ENCODE measurements at regions not wholly inside any gene's neighbourhood (a gene's known extent, or its start where the extent isn't known, plus 50 kb on each side); places are given as distances from the start of the nearest gene placed in this dataset.
A peak's percentile ranks its signal among the peaks of the same experiment; 100 is the strongest.

- Histone ChIP-seq H3K27ac (peak overlapping the region in 4 of 10 donors; percentile 15 to 80 (median 44)), H3K27me3 (no peaks in the 10 kb centered on the region), H3K9me3 (no peaks in the 10 kb centered on the region), H3K36me3 (no peaks in the 10 kb centered on the region), H3K4me1 (peaks cover 0 to 58% (median 20%) of the 10 kb centered on the region in 9 donors), H3K4me3 (no peak overlapping the region)
- 66 to 75% methylated on average over 6 of the region's 6 CpGs for whole genome bisulfite sequencing, 2 donors
- intact Hi-C loops (cut with DNase I), result loop anchor here in 3 of 10 donors (5.0 kb wide), 2 partner anchors 116 to 161 kb away; no protein-coding TSS in a partner anchor
- ATAC-seq, result peak in 4 of 8 donors; percentile 38 to 49 (median 46)
- peak in 6 of 9 donors; percentile 7 to 32 (median 18) for TF ChIP-seq CTCF (IDR thresholded peaks at IDR 0.05)
- no peak for DNase-seq
These were observed 62.3 kb upstream of the LNX1 start for GRCh38 chr4:53653484-53654053.

- Histone ChIP-seq H3K27me3 (no peaks in the 10 kb centered on the region), H3K36me3 (no peaks in the 10 kb centered on the region), H3K4me1 (peaks cover 0 to 76% (median 19%) of the 10 kb centered on the region in 9 donors), H3K4me3 (peak overlapping the region in 9 of 10 donors; percentile 0 to 51 (median 33)), H3K9me3 (no peaks in the 10 kb centered on the region), H3K27ac (peak overlapping the region in 9 of 10 donors; percentile 28 to 82 (median 66))
- peak; percentile 41 to 56 for DNase-seq
- TF ChIP-seq CTCF (IDR thresholded peaks at IDR 0.05), result no peak
- 36 to 47% methylated on average over 7 of the region's 7 CpGs for WGBS, 2 donors
- intact Hi-C loops (cut with DNase I), result loop anchor here in 3 of 10 donors (2.0 to 5.0 kb wide), 3 partner anchors 52 to 159 kb away; no protein-coding TSS in a partner anchor
- peak; percentile 48 to 84 (median 76) for ATAC-seq
These were observed 60.0 kb upstream of the LNX1 start for GRCh38 chr4:53651156-53651735.

- Histone ChIP-seq H3K4me1 (peaks cover 0 to 80% (median 26%) of the 10 kb centered on the region in 9 donors), H3K36me3 (no peaks in the 10 kb centered on the region), H3K27ac (peak overlapping the region in 2 of 10 donors; percentile 6 to 80), H3K27me3 (no peaks in the 10 kb centered on the region), H3K9me3 (no peaks in the 10 kb centered on the region), H3K4me3 (peak overlapping the region in 2 of 10 donors; percentile 6 to 51)
- no peak for ATAC-seq
- TF ChIP-seq CTCF (IDR thresholded peaks at IDR 0.05), result no peak
- no peak for DNase-seq
- WGBS, 2 donors, result 73 to 96% methylated on average over 2 of the region's 2 CpGs
- intact Hi-C loops (cut with DNase I), result loop anchor here in 1 of 10 donors (5.0 kb wide), 1 partner anchor 112 kb away; no protein-coding TSS in a partner anchor
These were observed 58.1 kb upstream of the LNX1 start for GRCh38 chr4:53649357-53649756.

GRCh38 chr4:53647547-53647946, 56.3 kb upstream of the LNX1 start:
- no peak for DNase-seq
- no peak for TF ChIP-seq CTCF (IDR thresholded peaks at IDR 0.05)
- H3K27ac ChIP-seq, result peak overlapping the region in 2 of 10 donors; percentile 9 to 38
- H3K4me1 ChIP-seq, result peaks cover 0 to 62% (median 12%) of the 10 kb centered on the region in 9 donors
- intact Hi-C loops (cut with DNase I), result loop anchor here in 1 of 10 donors (5.0 kb wide), 1 partner anchor 110 kb away; no protein-coding TSS in a partner anchor
- 90 to 93% methylated on average over 5 of the region's 5 CpGs for WGBS, 2 donors
- H3K4me3 ChIP-seq, result no peak overlapping the region
- ATAC-seq, result no peak
- H3K36me3 ChIP-seq, result no peaks in the 10 kb centered on the region
- H3K27me3 ChIP-seq, result no peaks in the 10 kb centered on the region
- no peaks in the 10 kb centered on the region for H3K9me3 ChIP-seq
